AG04449 (cell line): ENCODE measurements at regions not wholly inside any gene's neighbourhood (a gene's known extent, or its start where the extent isn't known, plus 50 kb on each side); places are given as distances from the start of the nearest gene placed in this dataset.
"Not testable (repeated sequence)": the region's sequence is repeated elsewhere in the genome, so short reads cannot be mapped to it uniquely, and the experiment has no call there.

ENCODE experiments used
- CTCF ChIA-PET: fragments of 350-600 bp; formaldehyde crosslinking; extraction: SDS; loops from one replicate; lab custom pipeline; 2021; ENCODE audit warnings: antibody characterized with exemption; lab: Yijun Ruan, JAX
- POLR2A ChIA-PET: fragments of 400-600, 350-600 bp; formaldehyde crosslinking; extraction: SDS; loops from one replicate; lab custom pipeline; 2020; ENCODE audit warnings: antibody characterized with exemption, inconsistent platforms; lab: Yijun Ruan, JAX
- DNase-seq: peaks from one replicate; pipeline ENCODE4 v3.0.0-alpha.2; 2010; ENCODE audit warnings: low read depth, low spot score
- H3K4me3 ChIP-seq: 2 replicates; pipeline ENCODE4 v1.5.1; 2011; ENCODE audit warnings: low read depth, mild to moderate bottlenecking, control low read depth, low read length
- CTCF ChIP-seq: IDR thresholded peaks from one replicate; pipeline ENCODE4 v1.5.1; 2011; ENCODE audit warnings: mild to moderate bottlenecking, moderate library complexity, low read length, control low read depth, inconsistent platforms; ENCODE audit not compliant: insufficient read depth; ENCODE audit errors: missing control alignments

- POLR2A ChIA-PET, result no interaction called here
- no peak for TF ChIP-seq CTCF
These were observed 1061.4 kb downstream of the MRPL39 start for GRCh38 chr21:24545807-24546361.

GRCh38 chr21:24514081-24514733 lies 1093.1 kb downstream of the MRPL39 start:
- no peak overlapping the region for H3K4me3 ChIP-seq
- CTCF ChIA-PET, result interaction anchor here (0.8 to 4.4 kb wide), 3 partner anchors 429 to 660 kb away, joined by 3 to 23 read pairs (median 6); no protein-coding TSS in a partner anchor
- POLR2A ChIA-PET, result no interaction called here
- no peak for DNase-seq
- TF ChIP-seq CTCF, result peak; percentile 5

More at GRCh38 chr21:24545807-24546361, 1061.4 kb downstream of the MRPL39 start:
- no peak overlapping the region for H3K4me3 ChIP-seq
- DNase-seq, result no peak
- CTCF ChIA-PET, result no interaction called here

GRCh38 chr21:24509131-24509530 lies 1098.2 kb downstream of the MRPL39 start:
- no peak for TF ChIP-seq CTCF
- ChIA-PET CTCF (no interaction called here), POLR2A (no interaction called here)
- DNase-seq, result no peak
- H3K4me3 ChIP-seq, result no peak overlapping the region

GRCh38 chr21:24486973-24487372 lies 1120.3 kb downstream of the MRPL39 start:
- ChIA-PET CTCF (no interaction called here), POLR2A (no interaction called here)
- TF ChIP-seq CTCF, result no peak

GRCh38 chr21:24483361-24483760 lies 1123.9 kb downstream of the MRPL39 start:
- DNase-seq, CTCF ChIA-PET, H3K4me3 ChIP-seq, POLR2A ChIA-PET: not testable (repeated sequence)

More at GRCh38 chr21:24486973-24487372, 1120.3 kb downstream of the MRPL39 start:
- DNase-seq, result no peak
- H3K4me3 ChIP-seq, result no peak overlapping the region

- CTCF ChIA-PET, result no interaction called here
- H3K4me3 ChIP-seq, result no peak overlapping the region
- no peak for DNase-seq
- POLR2A ChIA-PET, result no interaction called here
- no peak for TF ChIP-seq CTCF
These were observed 1136.4 kb downstream of the MRPL39 start for GRCh38 chr21:24470852-24471251.
